NCI-H345 treated with DMSO at 0.1 percent for 48 hours (cell line): ENCODE measurements at regions not wholly inside any gene's neighbourhood (a gene's known extent, or its start where the extent isn't known, plus 50 kb on each side); places are given as distances from the start of the nearest gene placed in this dataset.

ENCODE experiments used
- DNase-seq: peaks from one replicate; lab custom pipeline; 2025; ENCODE audit not compliant: unreplicated experiment; lab: John Stamatoyannopoulos, UW

DNA sequence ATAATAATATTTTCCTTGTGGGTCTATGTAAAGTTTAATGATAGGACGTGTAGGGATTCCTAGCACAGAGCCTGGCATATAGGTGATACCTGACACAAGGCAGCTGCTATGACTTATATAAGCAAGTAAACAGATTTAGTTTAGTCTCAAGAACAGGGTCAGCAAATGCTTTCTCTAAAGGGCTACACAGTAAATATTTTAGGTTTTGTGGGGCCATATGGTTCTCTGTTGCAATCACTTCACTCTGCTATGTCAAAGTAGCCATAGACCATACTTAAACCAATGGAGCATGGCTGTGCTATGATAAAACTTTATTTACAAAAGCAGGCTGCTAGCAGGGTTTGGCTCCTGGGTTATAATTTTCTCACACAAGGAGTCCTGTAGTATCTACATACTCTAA, 204.8 kb upstream of the KLF4 start:
- no peak for DNase-seq

DNA sequence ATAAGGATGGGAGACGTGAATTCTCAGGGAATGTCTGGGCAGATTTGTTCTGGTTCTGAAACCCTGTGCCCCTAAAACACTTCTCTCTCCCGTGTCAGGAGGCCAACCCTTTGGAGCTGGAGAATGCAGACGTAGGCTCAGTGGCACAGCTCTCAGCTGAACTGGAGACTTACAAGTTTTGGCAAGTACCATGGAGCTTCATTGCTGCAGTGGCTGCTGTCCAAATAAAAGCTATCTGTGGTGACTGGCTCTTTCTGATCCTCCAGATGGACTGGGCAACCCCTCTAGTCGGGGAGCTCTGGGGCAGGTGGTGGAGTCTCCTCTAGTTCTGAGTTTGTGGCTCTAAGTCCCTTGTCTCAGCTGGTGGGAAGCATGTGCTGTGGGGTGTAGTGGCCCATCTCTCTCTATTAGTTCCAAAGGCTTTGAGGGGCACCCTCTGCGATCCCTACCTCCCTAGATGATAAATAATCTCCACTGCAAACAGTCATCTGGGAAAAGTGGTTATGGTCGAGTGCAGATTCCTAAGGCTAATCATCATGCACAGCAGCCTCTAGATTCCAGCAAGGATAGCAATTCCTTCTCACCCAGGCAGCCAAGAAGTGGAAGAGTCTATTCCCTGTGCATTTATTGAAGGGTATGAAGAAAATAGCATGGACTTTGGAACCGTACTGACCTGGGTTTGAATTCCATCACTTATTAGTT, 204.2 kb upstream of the KLF4 start:
- DNase-seq = no peak

DNA sequence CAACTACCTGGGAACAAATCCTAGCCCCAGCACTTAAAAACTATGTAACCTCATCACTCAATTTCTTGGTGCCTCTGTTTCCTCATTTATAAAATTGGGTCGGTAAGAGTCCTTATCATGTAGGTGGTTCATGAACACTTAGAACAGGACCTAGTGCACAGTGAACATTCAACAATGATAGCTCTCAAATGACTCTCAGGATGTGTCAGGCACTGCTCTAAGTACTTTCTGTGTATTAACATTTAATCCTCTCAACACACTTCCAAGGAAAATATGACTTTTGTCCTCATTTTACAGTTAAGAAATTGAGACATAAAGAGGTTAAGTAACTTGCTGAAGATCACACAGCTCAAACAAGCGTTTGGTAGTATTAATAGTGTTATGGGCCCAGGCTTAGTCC, 202.1 kb upstream of the KLF4 start:
- DNase-seq = no peak

DNA sequence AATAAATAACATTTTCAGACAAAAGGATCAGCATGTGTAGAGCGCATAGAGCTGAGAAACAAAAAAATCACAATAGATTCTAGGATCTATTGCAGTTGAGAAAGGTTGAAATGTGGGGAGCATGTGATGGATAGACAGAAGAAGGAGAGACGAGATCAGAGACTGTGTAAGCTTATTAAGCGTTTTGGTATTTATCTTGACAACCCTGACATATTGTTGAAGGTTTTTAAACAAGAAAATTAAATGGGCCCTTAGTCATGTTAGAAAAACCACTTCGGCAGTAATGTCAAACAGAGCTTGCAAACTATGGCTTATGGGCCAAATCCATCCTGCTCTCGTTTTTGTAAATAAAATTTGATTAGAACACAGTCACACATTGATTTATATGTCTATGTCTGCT, 200.5 kb upstream of the KLF4 start:
- DNase-seq = no peak

DNA sequence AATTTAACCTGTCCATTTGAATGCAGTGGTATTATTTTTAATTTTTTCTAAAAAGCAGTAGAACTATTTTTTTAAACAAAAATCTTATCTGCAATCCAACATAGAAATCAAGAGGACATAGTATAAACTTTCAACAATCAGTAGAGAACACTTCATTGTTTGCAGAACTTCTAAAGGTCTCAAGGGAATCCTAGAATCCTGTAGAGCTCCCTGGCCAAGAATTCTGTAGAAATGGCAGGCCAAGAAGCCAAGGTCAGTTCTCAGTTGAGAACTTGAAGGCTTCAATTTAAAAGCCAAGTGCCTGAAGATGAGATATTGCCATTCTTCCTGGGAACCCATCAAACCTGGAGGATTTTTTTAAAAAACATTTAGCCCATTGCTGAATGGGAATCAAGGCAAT, 199.2 kb upstream of the KLF4 start:
- no peak for DNase-seq

DNA sequence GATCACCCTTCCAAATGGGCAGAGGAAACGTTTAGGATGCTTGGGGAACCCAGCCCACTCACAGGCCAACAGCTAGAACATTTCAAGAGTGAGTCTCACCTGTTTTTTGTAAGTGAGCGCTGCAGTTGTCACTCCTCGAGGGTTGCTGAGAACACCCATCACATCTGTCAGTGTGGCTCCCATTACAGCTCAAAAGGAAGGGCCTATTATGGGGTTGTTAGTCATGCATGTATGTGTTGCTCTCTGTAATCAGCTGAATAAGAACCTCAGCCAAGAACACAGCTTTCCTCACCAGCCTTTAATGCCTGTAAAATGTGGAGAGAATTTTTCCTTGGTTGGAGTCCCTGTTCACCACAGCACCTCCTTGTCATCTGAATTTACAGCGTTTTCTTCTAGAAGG, 196.3 kb upstream of the KLF4 start:
- no peak for DNase-seq

DNA sequence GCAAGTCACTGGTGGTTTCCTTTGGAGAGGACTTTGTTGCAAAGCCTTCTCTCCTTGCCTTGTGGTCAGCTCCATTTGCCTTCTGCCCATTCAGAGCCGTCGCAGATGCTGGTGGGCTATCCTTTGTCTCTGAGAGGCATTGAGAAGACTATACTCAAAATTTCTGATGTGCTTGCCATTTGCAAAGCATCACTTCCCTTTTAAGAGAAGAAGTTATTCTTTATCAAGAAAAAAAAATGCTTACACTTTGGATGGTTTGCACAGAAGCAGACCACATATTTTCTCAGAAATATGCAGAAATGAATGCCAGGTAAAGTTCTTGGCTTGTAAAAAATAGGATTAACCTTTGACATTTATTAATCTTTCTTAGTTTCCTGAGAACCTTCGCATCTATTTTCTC, 195.8 kb upstream of the KLF4 start:
- DNase-seq = no peak

DNA sequence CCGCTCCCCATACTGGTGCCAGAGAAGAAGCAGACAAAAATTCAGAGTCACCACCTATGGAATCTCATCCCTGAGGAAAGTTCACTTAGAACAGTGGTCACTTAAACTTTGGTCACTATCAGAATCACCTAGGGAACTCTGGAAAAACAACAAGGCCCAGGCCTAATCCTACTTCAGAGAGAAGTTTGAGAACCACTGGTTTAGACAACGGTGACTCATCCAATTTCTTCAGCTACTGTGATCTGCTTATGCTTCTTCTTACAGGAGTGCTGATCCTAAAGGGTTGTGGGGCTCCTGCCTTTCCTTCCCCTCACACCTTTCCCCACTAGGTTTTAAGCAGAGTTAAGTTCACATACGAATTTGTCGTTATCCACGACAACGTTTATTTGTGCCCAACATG, 194.7 kb upstream of the KLF4 start:
- DNase-seq = no peak

DNA sequence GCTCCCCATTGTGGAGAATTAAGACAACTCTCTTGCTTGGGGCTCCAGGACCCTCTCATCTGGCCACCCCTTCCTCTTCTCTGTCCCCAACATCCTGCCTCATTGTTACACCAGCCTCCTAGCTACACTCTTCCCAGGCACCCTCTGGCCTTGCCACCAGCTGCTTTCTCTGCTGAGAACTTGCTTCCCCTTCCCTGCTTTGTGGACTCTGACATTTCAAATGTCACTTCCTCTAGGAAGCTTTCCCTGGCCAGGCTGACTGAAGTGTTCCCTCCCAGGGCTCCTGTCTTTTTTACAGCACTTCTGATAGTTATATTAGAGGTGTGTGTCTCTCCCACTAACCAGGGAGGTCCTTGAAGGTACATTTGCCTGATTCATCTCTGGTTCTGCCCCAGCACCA, 194.0 kb upstream of the KLF4 start:
- no peak for DNase-seq

DNA sequence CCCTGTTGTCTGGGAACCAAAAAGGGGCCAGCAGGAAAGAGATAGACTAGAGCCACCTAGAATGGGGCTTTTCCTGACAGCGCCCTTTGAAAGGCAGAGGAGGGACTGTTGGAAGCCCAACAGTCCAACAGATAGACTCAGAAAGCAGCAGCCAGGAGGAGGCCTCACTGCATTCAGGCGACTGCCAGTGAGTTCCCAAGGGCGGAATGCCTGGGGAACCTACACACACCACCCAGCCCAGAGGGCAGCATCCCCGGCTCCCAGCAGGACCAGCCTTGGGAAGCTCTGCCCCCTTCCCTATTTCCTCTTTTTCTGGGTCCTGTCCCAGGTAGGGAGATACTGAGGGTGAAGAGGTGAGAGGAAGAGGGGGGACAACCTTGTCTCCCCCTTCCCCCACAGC, 192.4 kb upstream of the KLF4 start:
- DNase-seq = no peak

DNA sequence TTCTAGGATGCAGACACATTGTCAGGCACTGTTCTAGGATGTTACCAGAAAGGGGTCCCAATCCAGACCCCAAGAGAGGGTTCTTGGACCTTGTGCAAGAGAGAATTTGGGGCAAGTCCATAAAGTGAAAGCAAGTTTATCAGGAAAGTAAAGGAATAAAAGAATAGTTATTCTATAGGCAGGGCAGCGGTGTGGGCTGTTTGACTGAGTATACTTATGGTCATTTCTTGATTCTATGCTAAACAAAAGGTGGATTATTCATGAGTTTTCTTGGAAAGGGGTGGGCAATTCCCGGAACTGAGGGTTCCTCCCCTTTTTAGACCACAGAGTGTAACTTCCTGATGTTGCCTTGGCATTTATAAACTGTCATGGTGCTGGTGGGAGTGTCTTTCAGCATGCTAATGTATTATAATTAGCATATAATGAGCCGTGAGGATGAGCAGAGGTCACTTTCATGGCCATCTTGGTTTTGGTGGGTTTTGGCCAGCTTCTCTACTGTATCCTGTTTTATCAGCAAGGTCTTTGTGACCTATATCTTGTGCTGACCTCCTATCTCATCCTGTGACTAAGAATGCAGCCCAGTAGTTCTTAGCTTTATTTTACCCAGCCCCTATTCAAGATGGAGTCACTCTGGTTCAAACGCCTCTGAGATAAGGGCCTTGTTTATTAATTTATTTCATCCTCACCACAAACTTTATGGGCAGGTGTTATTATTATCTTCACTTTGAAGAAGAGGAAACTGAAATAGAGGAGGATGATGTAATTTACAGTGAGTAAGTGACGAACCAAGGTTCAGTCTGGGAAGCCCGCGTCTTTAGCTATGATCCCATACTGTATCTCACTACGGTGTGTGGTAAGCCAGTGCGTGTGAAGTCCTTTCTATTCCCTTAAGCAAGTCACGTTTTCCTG, 186.0 kb upstream of the KLF4 start:
- DNase-seq = no peak

DNA sequence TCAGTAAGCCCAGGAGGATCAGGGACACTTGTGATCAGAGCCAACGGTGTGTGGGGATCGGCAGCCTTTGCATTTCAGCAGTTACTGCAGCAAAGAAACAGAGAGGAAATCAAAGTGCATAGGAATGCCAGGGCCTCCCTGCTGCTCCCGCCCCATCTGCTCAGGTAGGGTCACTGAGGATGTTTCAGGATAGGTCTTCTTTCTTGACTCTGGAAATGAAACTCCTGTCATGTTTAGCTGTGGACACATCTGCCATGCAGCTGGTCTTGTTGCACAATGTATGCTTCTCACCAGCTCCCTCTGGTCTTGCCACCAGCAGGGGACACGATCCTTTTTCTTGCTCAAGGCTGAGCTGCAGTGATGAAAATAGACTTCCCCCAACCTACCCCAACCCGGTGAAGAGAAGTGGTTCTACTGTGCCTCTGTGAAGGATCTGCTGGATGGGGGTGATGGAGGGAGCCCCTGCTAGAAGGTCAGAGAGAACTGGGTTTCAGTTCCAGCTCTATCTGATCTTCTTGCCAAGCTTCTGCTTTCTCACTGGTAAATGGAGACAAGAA, 185.2 kb upstream of the KLF4 start:
- DNase-seq = no peak

DNA sequence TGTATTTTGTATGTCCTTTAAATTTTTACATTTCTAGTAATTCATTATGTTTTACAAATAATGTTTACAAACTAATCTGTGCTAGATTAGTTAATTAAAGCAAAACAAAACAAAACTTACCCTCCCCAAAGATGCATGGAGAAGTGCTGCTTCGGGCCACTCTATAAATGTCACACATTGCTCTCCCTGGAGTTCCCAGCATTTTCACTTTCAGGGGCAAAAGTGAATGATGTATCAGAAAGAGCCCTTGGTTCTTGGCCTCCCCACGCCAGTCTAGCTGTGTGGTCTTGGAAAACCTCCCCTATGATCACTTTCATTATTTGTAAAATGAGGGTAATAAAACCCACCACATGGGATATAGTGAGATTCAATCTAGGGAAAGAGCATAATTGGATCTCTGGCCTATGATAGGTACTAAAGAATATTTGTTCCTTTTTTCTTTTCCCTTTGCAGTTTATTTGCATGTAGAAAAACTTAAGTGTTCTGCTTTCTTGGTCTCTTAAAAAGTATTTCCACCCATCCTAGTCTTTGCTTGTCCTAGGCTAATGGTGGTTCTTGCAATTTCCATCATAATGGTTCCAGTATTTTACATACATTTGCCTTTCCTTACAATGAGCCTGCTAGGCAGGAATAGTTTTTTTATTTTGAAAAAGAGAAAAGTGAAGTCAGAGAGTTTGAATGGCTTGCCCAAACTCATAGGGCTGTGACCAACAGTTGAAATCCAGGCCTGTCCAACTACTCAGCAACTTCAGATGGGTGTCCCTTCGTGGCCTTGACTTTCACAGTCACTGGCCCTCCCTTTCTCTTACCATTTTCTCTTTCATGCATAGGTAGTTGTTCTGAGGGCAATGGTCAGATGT, 184.5 kb upstream of the KLF4 start:
- DNase-seq = no peak

DNA sequence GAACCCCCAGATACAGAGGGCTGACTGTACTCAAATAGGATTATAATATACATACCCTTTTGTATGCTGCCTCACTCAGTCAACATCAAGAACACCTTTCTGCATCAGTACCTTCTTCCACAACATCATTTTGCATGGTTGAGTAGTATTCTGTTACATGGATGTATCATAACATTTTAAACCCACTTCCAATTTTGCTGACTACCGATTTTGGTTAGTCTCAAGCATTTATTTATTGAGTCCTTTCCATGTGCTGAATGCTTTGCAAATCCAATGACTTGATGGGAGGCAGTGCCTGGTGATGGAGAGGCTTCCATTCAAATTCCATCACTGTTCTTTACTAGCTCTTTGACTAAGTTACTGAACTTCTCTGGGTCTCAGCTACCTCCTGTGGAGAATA, 182.0 kb upstream of the KLF4 start:
- DNase-seq = no peak

DNA sequence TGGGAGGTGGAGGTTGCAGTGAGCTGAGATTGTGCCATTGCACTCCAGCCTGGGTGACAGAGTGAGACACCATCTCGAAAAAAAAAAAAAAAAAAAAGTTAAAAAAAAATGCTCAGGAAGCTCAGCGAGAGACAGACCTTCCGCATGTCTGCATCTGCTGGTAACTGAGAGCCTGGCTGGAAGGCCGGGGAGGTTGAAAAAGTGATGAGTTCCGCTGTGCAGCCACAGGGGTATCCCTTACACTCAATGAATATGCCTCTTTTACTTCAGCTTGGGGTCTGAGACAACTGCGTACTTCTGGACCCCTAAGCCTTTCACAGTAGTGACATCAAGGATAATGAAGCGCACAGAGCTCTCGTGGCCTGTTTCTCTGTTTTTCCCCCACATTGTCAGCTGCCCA, 179.9 kb upstream of the KLF4 start:
- no peak for DNase-seq

DNA sequence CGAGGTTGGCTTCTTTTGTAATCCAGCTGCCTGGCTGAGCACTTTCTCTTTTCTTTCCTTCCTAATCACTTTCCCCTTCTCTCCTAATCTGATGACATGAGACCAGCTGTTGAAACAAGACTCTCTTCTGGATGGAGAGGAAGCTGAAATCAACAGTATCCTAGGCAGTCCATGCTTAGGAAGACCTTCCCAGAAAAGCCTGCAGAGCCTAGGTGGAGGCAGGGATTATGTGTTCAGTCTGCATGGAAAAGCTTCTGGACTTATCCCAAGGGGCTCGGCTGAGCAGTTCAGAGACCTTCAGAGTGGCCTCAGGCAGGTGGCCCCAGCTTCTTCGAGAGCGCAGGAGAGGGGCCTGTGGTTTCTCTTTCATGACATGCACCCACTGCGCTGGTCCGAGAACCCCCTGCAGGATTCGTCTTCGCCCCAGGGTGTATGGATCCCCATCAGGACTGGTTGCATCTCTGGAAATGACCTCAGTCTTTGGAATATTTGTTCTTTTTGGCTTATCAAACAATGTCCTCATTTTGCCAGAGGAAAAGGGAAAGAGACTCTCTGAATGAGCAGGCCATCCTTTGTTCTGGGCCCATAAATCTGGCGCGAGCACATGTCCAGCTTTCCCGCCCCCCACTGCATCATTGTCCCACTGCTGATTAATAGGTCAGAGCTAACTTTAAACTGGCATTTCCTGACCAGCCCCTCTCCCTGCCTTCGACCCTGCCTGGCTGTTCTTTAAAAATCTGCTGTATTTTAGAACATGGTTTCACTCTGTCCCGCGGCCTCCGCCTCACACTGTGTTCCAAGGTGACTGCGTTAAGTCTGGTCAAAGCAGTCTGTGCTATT, 177.9 kb upstream of the KLF4 start:
- no peak for DNase-seq

DNA sequence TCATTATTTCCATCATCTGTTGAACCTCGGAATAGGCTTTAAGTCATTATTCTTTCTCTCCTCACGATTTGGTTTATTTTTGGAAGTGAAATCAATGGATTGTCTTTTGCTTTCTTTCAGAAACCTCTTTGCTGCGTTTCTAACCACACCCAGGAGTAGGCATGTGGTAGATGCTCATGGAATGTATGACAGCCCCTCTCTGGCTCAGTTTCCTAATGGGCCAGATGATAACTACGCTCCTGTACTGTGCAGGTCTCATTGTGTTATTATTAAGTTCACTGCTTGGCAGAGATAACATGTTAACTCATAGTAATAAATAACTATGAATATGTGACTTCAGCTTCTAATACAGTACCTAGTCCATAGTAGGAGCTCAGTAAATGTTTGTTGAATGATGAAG, 175.5 kb upstream of the KLF4 start:
- DNase-seq = no peak

DNA sequence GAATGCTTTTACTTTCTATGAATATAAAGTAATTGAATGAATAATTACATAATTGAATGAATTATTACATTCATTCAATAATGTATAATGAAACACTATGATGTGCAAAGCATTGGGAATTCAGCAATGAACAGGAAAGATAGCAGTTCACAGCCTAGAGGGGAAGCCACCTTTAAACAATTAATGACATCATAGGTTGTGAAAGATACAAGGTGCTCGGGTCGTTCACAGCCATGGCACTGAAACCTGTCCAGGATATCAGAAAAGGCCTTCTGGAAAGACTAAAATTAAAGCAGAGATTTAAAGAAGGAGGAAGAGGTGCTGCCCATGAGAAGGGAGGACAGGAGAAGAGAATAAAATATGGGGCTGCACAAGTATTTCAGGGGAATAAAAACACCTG, 171.4 kb upstream of the KLF4 start:
- DNase-seq = no peak

DNA sequence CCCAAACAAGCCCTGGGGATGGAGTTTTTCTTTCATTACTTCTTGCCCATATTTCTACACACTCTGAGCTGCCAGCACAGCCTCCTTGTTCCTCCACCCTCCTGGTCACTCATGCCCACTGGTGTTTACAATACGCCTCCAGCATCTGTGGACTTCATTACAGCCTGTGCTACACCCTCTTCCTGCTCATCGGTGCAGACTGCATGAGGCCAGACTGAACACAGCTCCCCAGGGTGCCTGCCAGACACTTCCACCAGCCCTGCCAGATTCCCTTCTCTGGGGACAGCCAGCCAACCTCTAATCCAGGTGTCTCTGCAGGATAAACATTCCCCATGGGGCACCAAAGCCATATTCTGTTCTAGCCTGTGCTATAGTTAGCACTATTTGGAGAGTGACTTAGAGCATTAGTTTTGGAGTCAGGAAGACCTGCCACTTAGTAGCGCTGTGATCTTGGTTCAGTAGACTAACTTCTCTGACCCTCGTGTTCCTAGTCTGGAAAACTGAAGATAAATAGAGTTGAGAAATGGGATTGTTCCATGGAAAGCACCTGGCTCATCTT, 163.8 kb upstream of the KLF4 start:
- DNase-seq = peak; percentile 55

DNA sequence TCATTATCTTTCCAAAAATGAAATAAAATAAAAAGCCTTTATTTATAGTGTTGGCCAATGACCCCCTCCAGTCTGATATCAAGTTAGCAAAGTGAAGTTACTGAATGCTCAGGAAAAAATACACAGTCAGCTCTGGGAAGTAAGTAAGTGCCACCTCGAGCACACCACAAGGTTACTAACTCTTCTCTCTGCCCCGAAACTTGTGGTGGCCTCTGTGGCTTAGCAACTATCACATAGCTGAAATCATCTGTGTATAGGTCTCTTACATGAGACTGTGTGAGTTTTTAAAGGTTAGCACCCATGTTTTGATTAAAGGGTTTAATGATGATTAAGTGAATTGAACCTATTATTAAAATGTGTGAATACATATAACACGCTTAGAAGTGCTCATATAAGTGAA, 161.4 kb upstream of the KLF4 start:
- DNase-seq = no peak
